ENCODE measurements at regions not wholly inside any gene's neighbourhood (a gene's known extent, or its start where the extent isn't known, plus 50 kb on each side); places are given as distances from the start of the nearest gene placed in this dataset.

- Histone ChIP-seq H3K27me3 (ENCODE audit: insufficient read depth, low read length) (no peaks in the 10 kb centered on the region), H3K14ac (ENCODE audit: low read length) (no peak overlapping the region), H2BK5ac (ENCODE audit: low read depth, low read length, poor library complexity) (no peak overlapping the region), H3K4me3 (ENCODE audit: low read depth, low read length) (no peak overlapping the region), H2AFZ (ENCODE audit: insufficient read depth, low read length, poor library complexity) (no peak overlapping the region), H3K36me3 (ENCODE audit: control insufficient read depth in 1 of 2, insufficient read depth in 2 of 2, low read length in 2 of 2) (no peaks in the 10 kb centered on the region), H2BK12ac (ENCODE audit: low read length) (no peak overlapping the region), H3K4ac (ENCODE audit: low read depth, low read length) (no peak overlapping the region), H3K4me1 (ENCODE audit: control insufficient read depth in 1 of 2, insufficient read depth in 2 of 2, low read length in 2 of 2) (no peaks in the 10 kb centered on the region), H3K79me2 (ENCODE audit: control insufficient read depth, insufficient read depth, low read length, poor library complexity) (no peaks in the 10 kb centered on the region), H2AK5ac (ENCODE audit: low read length) (no peak overlapping the region), H4K8ac (ENCODE audit: low read depth, low read length) (no peak overlapping the region), H3K4me2 (ENCODE audit: low read length) (no peak overlapping the region), H3K18ac (ENCODE audit: low read length) (no peak overlapping the region), H3K79me1 (ENCODE audit: low read length) (peaks cover 1% of the 10 kb centered on the region), H3K23ac (ENCODE audit: low read length) (no peak overlapping the region), H4K91ac (ENCODE audit: low read depth, low read length) (no peak overlapping the region), H3K27ac (ENCODE audit: low read depth, low read length) (no peak overlapping the region), H3K9ac (ENCODE audit: low read length) (no peak overlapping the region), H2BK120ac (ENCODE audit: insufficient read depth, low read length, poor library complexity) (no peak overlapping the region), H4K12ac (ENCODE audit: low read depth, low read length) (no peak overlapping the region), H3K9me3 (ENCODE audit: insufficient read depth, low read depth, low read length) (no peaks in the 10 kb centered on the region)
- no CpG with 5 or more reads among the region's 3 CpGs for WGBS (ENCODE audit: extremely low coverage, insufficient coverage, insufficient read length)
- peak; percentile 4 to 77 for DNase-seq
These were observed 367.3 kb upstream of the KITLG start for GRCh38 chr12:88947486-88948043.

- Histone ChIP-seq H2AK5ac (ENCODE audit: low read length) (no peak overlapping the region), H3K9me3 (ENCODE audit: insufficient read depth, low read depth, low read length) (no peaks in the 10 kb centered on the region), H3K79me1 (ENCODE audit: low read length) (peaks cover 1% of the 10 kb centered on the region), H3K36me3 (ENCODE audit: control insufficient read depth in 1 of 2, insufficient read depth in 2 of 2, low read length in 2 of 2) (no peaks in the 10 kb centered on the region), H3K4me1 (ENCODE audit: control insufficient read depth in 1 of 2, insufficient read depth in 2 of 2, low read length in 2 of 2) (no peaks in the 10 kb centered on the region), H3K4me3 (ENCODE audit: low read depth, low read length) (no peak overlapping the region), H3K79me2 (ENCODE audit: control insufficient read depth, insufficient read depth, low read length, poor library complexity) (no peaks in the 10 kb centered on the region), H3K14ac (ENCODE audit: low read length) (no peak overlapping the region), H3K4me2 (ENCODE audit: low read length) (no peak overlapping the region), H3K27me3 (ENCODE audit: insufficient read depth, low read length) (no peaks in the 10 kb centered on the region), H3K4ac (ENCODE audit: low read depth, low read length) (no peak overlapping the region), H3K9ac (ENCODE audit: low read length) (no peak overlapping the region), H2BK120ac (ENCODE audit: insufficient read depth, low read length, poor library complexity) (no peak overlapping the region), H4K8ac (ENCODE audit: low read depth, low read length) (no peak overlapping the region), H3K18ac (ENCODE audit: low read length) (no peak overlapping the region), H2BK5ac (ENCODE audit: low read depth, low read length, poor library complexity) (no peak overlapping the region), H2AFZ (ENCODE audit: insufficient read depth, low read length, poor library complexity) (no peak overlapping the region), H3K27ac (ENCODE audit: low read depth, low read length) (no peak overlapping the region), H4K12ac (ENCODE audit: low read depth, low read length) (no peak overlapping the region), H4K91ac (ENCODE audit: low read depth, low read length) (no peak overlapping the region), H3K23ac (ENCODE audit: low read length) (no peak overlapping the region), H2BK12ac (ENCODE audit: low read length) (no peak overlapping the region)
- no CpG with 5 or more reads among the region's 5 CpGs for WGBS (ENCODE audit: extremely low coverage, insufficient coverage, insufficient read length)
- DNase-seq = peak in 1 of 2 donors; percentile 13
These were observed 366.2 kb upstream of the KITLG start for GRCh38 chr12:88946372-88946997.

GRCh38 chr12:88945051-88945732 lies 364.9 kb upstream of the KITLG start:
- Histone ChIP-seq H3K27ac (ENCODE audit: low read depth, low read length) (no peak overlapping the region), H3K27me3 (ENCODE audit: insufficient read depth, low read length) (no peaks in the 10 kb centered on the region), H3K4me3 (ENCODE audit: low read depth, low read length) (no peak overlapping the region), H2AFZ (ENCODE audit: insufficient read depth, low read length, poor library complexity) (no peak overlapping the region), H3K18ac (ENCODE audit: low read length) (no peak overlapping the region), H2BK12ac (ENCODE audit: low read length) (no peak overlapping the region), H3K9me3 (ENCODE audit: insufficient read depth, low read depth, low read length) (no peaks in the 10 kb centered on the region), H3K14ac (ENCODE audit: low read length) (no peak overlapping the region), H2BK5ac (ENCODE audit: low read depth, low read length, poor library complexity) (no peak overlapping the region), H3K4ac (ENCODE audit: low read depth, low read length) (no peak overlapping the region), H3K79me2 (ENCODE audit: control insufficient read depth, insufficient read depth, low read length, poor library complexity) (no peaks in the 10 kb centered on the region), H3K79me1 (ENCODE audit: low read length) (peaks cover 1% of the 10 kb centered on the region), H4K91ac (ENCODE audit: low read depth, low read length) (no peak overlapping the region), H3K9ac (ENCODE audit: low read length) (no peak overlapping the region), H4K12ac (ENCODE audit: low read depth, low read length) (no peak overlapping the region), H3K23ac (ENCODE audit: low read length) (no peak overlapping the region), H4K8ac (ENCODE audit: low read depth, low read length) (no peak overlapping the region), H2BK120ac (ENCODE audit: insufficient read depth, low read length, poor library complexity) (no peak overlapping the region), H2AK5ac (ENCODE audit: low read length) (no peak overlapping the region), H3K4me1 (ENCODE audit: control insufficient read depth in 1 of 2, insufficient read depth in 2 of 2, low read length in 2 of 2) (no peaks in the 10 kb centered on the region), H3K36me3 (ENCODE audit: control insufficient read depth in 1 of 2, insufficient read depth in 2 of 2, low read length in 2 of 2) (no peaks in the 10 kb centered on the region), H3K4me2 (ENCODE audit: low read length) (no peak overlapping the region)
- no peak for DNase-seq
- WGBS (ENCODE audit: extremely low coverage, insufficient coverage, insufficient read length) = no CpG with 5 or more reads among the region's 3 CpGs

- H2AK5ac ChIP-seq (ENCODE audit: low read length) = no peak overlapping the region
- no peaks in the 10 kb centered on the region for H3K27me3 ChIP-seq (ENCODE audit: insufficient read depth, low read length)
- H3K79me2 ChIP-seq (ENCODE audit: control insufficient read depth, insufficient read depth, low read length, poor library complexity) = no peaks in the 10 kb centered on the region
- H3K18ac ChIP-seq (ENCODE audit: low read length) = no peak overlapping the region
- no peak overlapping the region for H3K4ac ChIP-seq (ENCODE audit: low read depth, low read length)
- H3K9me3 ChIP-seq (ENCODE audit: insufficient read depth, low read depth, low read length) = no peaks in the 10 kb centered on the region
- no CpG with 5 or more reads among the region's 3 CpGs for WGBS (ENCODE audit: extremely low coverage, insufficient coverage, insufficient read length)
- no peak overlapping the region for H3K9ac ChIP-seq (ENCODE audit: low read length)
- no peak overlapping the region for H4K91ac ChIP-seq (ENCODE audit: low read depth, low read length)
- H3K36me3 ChIP-seq (ENCODE audit: control insufficient read depth in 1 of 2, insufficient read depth in 2 of 2, low read length in 2 of 2) = no peaks in the 10 kb centered on the region
- H3K4me2 ChIP-seq (ENCODE audit: low read length) = no peak overlapping the region
- no peak overlapping the region for H2BK12ac ChIP-seq (ENCODE audit: low read length)
- no peak for DNase-seq
- no peak overlapping the region for H3K23ac ChIP-seq (ENCODE audit: low read length)
- H3K27ac ChIP-seq (ENCODE audit: low read depth, low read length) = no peak overlapping the region
- H4K8ac ChIP-seq (ENCODE audit: low read depth, low read length) = no peak overlapping the region
- no peak overlapping the region for H2AFZ ChIP-seq (ENCODE audit: insufficient read depth, low read length, poor library complexity)
- no peak overlapping the region for H3K4me3 ChIP-seq (ENCODE audit: low read depth, low read length)
- no peaks in the 10 kb centered on the region for H3K4me1 ChIP-seq (ENCODE audit: control insufficient read depth in 1 of 2, insufficient read depth in 2 of 2, low read length in 2 of 2)
- no peak overlapping the region for H2BK5ac ChIP-seq (ENCODE audit: low read depth, low read length, poor library complexity)
- H2BK120ac ChIP-seq (ENCODE audit: insufficient read depth, low read length, poor library complexity) = no peak overlapping the region
- no peak overlapping the region for H3K14ac ChIP-seq (ENCODE audit: low read length)
- no peak overlapping the region for H4K12ac ChIP-seq (ENCODE audit: low read depth, low read length)
- peaks cover 1% of the 10 kb centered on the region for H3K79me1 ChIP-seq (ENCODE audit: low read length)
These were observed 364.1 kb upstream of the KITLG start for GRCh38 chr12:88944397-88944796.

Data from trophoblast cell (in vitro differentiated cells and primary cell).